HG03439 (cell line): ENCODE measurements at regions not wholly inside any gene's neighbourhood (a gene's known extent, or its start where the extent isn't known, plus 50 kb on each side); places are given as distances from the start of the nearest gene placed in this dataset.
"Not testable (repeated sequence)": the region's sequence is repeated elsewhere in the genome, so short reads cannot be mapped to it uniquely, and the experiment has no call there.

Experiments
- ATAC-seq: cut with Tn5 transposase; IDR thresholded peaks from one replicate; pipeline ENCODE4 v1.9.1; 2021; ENCODE audit warnings: mild to moderate bottlenecking, moderate library complexity; ENCODE audit not compliant: unreplicated experiment

- no peak for ATAC-seq
These were observed 201.6 kb upstream of the NANOGP8 start for GRCh38 chr15:35286721-35287120.

DNA sequence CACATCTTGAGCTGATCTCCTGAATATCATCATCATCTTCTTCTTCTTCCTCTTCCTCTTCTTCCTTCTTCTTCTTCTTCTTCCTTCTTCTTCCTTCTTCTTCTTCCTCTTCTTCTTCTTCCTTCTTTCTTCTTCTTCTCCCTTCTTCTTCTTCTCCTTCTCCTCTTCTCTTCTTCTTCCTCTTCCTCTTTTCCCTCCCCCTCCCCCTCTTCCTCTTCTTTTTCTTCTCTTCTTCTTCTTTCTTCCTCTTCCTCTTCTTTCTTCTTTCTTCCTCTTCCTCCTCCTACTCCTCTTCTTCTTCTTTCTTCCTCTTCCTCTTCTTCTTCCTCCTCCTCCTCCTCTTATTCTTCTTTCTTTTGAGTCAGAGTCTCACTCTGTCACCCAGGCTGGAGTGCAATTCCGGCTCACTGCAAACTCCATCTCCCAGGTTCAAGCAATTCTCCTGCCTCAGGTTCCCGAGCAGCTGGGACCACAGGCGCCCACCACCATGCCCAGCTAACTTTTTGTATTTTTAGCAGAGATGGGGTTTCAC, 197.9 kb upstream of the NANOGP8 start:
- no peak for ATAC-seq

DNA sequence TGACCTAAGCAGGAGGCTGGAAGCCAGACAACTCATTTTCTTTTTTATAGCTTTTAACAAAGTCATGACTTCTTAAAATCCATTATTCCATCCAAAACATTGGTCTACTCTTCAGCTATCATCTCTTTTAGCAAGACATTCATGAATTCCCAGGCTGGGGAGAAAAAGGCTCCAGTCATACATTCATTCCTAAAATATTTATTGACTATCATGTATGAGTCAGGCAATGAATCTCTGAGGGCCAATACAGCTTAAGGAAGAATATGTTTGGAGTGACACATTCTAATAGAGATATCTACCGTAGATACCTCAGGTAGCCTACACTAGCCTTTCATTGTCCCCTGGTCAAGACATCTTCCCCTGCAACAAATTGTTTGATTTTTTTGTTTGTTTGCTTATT, 196.4 kb upstream of the NANOGP8 start:
- no peak for ATAC-seq

- ATAC-seq = no peak
These were observed 194.7 kb upstream of the NANOGP8 start for GRCh38 chr15:35279811-35280210.

DNA sequence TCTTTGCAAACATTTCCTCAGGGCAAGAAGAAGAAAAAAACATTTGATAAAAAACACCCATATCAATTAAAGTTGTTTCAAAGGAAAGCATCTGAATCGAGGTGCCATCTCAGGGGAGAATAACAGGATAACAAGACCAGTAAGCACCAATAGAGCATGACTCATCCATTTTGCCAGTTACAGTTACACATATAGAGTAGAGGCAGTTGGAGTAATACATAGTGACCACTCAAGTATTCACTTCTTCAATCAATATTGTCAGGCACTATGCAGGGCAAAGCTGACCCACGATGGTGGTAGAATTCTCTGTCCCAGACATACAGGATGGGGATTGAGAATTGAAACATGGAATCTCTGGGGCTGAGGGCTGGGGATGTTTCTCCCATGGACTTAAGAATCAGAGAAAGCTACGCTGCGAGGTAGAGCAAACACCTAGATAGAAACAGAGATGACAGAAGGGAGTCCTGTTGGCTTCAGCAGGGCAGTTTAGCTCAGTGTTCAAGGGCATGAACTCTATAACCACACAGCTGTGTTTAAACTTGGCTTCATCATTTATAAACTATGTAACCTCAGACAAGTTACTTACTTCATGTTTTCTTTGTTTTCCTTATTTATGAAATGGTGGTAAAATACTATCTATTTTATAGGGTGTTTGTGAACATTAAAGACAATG, 186.4 kb upstream of the NANOGP8 start:
- ATAC-seq = no peak

DNA sequence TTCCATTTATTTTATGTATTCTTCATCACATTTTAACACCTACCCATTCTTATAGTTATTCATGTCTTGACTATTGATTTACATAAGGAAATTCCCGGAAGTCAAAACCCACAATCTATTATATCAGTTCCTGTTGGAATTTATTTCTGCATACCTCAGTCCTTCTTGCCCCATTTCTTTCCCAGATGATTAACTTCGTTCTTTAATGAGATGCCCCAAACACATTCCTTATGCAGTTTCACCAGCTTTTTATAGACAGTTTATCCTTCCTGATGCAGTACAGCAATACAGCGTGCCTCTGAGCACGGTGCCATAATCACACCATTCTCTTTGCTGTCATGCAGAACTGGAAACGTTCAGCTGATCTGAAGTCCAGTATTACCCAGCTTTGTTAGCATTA, 175.8 kb upstream of the NANOGP8 start:
- no peak for ATAC-seq

GRCh38 chr15:35260274-35260673, 175.2 kb upstream of the NANOGP8 start:
- not testable (repeated sequence) for ATAC-seq

DNA sequence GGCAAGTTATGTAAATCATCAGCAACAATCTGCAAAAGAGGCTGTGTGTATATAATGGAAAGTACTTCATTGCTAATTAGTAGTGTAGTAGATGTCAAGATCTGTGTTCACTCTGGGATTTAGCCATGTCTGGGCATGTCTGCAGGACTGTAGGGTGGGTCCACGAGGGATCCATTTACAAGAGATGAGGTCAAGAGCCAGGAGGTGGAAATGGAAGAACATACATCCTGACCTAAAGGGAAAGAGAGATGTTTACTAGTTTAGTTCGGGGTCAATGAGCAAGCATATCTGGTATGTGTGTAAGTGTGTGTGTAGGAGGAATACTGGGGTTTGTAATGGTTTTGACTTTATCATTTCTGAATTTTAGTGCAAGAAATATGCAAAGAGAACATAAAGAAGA, 171.5 kb upstream of the NANOGP8 start:
- ATAC-seq = no peak

DNA sequence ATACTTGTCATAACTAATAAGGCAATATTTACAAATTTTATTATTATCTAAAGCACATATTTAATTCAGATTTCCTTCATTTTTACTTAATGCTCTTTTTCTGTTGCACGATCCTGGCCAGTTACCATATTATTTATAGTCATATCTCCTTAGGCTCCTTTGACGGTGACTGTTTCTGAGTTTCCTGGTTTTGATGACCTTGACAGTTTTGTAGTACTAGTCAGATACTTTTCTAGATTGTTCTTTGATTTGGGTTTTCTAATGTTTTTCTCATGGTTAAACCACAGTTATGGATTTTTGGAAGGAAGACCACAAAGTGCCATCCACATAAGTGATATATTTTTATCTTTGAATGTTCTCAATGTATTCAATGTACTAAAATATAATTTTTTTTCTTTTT, 171.0 kb upstream of the NANOGP8 start:
- no peak for ATAC-seq

- not testable (repeated sequence) for ATAC-seq
These were observed 169.8 kb upstream of the NANOGP8 start for GRCh38 chr15:35254908-35255307.

DNA sequence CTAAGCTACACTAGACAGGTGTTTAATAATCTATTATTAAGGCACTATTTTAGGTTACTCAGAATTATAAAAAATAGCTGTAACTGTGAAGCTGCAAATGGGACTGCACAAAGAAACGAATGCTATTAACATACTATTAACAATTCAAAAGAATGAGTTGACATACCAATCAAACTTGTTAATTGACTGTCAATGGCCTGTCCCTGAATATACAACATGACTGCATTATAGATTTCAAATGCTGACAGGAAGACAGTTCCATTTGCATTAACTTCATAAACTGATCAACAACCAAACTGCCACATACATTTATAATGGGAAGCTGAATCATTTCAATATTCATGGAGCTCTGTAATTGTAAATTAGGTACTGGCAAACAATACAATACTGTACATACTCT, 169.0 kb upstream of the NANOGP8 start:
- ATAC-seq = no peak

GRCh38 chr15:35252351-35252865, 167.3 kb upstream of the NANOGP8 start:
- ATAC-seq = no peak

GRCh38 chr15:35247150-35247549, 162.1 kb upstream of the NANOGP8 start:
- ATAC-seq = no peak

- no peak for ATAC-seq
These were observed 161.4 kb upstream of the NANOGP8 start for GRCh38 chr15:35246451-35246850.

- ATAC-seq = not testable (repeated sequence)
These were observed 160.6 kb upstream of the NANOGP8 start for GRCh38 chr15:35245681-35246080.

GRCh38 chr15:35244227-35244626, 159.1 kb upstream of the NANOGP8 start:
- ATAC-seq = no peak

- ATAC-seq = no peak
These were observed 158.7 kb upstream of the NANOGP8 start for GRCh38 chr15:35243758-35244157.

- ATAC-seq = not testable (repeated sequence)
These were observed 154.6 kb upstream of the NANOGP8 start for GRCh38 chr15:35239693-35240092.

GRCh38 chr15:35238448-35238847, 153.4 kb upstream of the NANOGP8 start:
- not testable (repeated sequence) for ATAC-seq

DNA sequence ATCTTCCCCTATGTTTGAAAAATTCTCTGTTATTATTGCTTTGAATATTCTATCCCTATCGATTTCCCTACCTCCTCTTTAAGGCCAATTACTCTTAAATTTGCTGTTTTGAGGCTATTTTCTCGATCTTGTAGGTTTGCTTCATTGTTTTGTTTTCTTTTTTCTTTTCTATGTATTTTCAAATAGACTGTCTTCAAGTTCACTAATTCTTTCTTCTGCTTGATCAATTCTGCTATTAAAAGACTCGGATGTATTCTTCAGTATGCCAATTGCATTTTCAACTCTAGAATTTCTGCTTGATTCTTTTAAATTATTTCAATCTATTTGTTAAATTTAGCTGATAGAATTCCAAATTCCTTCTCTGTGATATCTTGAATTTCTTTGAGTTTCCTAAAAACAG, 144.0 kb upstream of the NANOGP8 start:
- no peak for ATAC-seq

DNA sequence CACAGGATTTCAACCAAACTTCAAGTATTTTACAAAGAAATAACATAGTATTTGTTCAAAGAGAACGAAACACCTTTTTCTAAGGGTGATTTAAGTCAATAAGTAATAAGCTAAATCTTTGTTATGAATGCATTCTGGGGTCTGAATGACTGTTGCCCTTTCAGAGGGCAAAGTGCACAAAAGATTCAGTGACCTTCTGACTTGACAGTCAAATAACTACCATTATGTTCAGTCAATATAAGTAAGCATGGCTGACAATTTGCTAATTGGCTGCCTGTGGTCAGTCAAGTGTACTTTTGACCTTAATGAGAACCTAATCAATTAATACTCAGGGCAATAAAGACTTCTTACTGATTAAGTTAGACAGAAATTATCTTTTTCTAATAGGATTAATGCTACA, 133.1 kb upstream of the NANOGP8 start:
- ATAC-seq = no peak

- no peak for ATAC-seq
These were observed 130.0 kb upstream of the NANOGP8 start for GRCh38 chr15:35215093-35215492.
